ENCODE measurements at regions not wholly inside any gene's neighbourhood (a gene's known extent, or its start where the extent isn't known, plus 50 kb on each side); places are given as distances from the start of the nearest gene placed in this dataset.

DNA sequence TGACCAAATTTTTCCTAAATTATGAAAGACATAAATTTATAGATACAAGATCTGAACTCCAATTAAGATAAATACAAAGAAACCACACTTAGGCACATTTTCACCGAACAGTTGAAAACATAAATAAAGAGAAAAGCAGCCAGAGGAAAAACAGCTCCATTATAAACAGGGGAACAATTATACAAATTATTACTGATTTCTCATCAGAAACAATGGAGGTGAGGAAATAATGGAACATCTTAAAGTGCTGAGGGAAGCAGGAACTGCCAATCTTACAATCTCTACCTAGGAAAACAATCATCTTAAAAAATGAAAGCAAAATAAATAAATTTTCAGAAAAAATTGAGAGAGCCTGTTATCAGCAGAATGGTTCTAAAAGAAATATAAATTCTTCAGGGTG lies 234.4 kb upstream of the PMFBP1 start:
- no peak for DNase-seq (ENCODE audit: low read depth)

DNA sequence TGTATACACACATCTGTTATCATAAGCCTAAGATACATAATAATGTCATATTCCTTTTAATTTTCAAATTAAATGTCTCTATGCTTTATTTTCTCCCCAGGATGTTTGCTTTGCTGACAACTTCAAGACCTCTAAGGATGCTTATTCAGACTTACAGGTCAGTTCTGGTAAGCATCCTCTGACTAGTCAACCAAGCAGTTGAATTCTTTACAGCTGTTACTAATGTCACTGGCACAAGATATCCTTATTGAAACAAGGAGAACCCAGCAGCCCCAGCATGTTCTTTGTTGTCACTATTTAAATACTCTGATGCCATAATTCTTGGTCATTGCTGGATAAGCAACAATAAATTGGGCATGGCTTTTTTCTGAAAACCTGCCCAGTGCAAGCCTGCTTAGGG lies 232.3 kb upstream of the PMFBP1 start:
- peak; percentile 32 for DNase-seq (ENCODE audit: low read depth)

DNA sequence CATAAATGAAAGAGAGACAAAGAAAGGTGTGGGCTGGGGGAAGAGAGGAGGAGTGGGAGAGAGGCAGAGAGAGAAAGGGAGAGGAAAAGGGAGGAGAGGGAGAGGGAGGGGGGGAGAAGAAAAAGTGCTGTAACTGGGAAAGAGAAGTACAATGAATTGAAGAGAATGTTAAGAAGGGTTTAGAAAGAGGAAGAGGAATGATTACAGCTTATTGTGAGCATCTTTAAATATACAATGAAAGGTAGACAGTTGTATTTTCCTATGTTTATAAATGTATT lies 229.1 kb upstream of the PMFBP1 start:
- DNase-seq (ENCODE audit: low read depth) = no peak

DNA sequence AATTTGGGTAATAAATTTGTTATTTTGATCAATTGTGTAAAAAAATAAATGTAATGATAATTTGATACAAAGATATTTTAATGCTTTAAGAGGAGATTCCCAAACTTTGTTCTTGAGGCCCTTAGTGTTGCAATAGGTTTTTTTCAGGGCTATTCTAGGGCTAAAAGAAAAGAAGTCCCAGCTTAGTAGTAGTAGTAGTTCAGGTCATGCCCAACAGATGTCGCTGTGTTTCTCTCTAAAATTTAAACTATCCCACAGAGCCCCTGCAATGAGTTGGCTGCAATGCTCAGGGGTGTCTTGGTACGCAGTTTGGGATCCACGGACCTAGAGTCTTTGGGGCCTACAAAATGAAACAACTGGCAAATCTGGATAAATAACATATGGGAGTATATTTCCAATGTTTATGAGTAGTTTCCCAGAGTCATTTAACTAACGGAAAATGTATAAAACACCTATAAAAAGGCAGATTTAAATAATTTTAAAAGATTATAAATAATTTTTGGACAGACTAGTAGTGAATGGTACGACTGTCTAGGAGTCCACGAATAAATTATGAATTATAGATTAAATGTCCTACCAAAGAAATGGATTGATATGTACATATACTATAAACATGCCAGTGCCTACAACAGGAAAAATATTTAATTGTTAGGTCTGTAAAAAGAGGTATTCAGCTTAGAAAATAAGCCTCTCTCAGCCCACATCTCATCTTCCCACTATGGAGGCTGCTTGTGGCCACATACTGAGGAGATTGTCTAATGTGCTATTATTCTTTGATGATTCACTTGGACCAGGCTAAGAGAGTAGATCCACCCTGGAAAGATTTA lies 228.5 kb upstream of the PMFBP1 start:
- DNase-seq (ENCODE audit: low read depth) = peak; percentile 48

DNA sequence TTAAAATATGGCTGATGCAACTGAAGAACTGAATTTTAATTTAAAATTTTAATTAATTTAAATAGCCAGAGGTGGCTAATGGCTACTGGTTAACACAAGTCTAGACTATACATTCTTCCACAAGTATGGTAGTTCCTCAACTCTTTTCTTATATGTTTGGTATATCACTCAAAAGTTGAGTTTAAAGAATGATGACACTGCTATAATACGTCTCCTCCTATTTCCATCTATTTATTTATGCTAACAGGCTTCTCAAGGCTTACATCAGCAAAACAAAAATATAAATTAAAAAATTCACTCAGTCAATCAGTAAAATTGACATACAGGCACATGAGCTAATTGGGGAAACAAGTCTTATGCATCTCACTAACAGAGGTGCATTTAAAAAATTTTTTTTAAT lies 227.9 kb upstream of the PMFBP1 start:
- DNase-seq (ENCODE audit: low read depth) = no peak

DNA sequence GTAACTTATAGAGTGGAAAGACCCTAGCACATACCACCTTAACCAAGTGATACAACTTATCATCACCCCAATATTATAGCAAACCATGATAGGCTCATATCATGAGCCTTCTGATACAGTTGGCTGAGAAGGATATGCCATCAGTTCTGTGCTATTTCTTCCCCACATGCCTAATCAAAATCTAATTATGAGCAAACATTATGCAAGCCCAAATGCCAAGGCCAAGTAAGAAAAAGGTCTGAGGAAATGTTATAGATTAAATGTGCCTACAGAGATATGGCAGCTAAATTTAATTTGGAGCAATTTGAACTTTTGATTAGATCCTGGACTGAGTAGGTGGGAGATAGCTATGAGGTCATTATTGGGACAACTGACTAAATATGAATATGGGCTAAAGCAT lies 225.9 kb upstream of the PMFBP1 start:
- DNase-seq (ENCODE audit: low read depth) = no peak

DNA sequence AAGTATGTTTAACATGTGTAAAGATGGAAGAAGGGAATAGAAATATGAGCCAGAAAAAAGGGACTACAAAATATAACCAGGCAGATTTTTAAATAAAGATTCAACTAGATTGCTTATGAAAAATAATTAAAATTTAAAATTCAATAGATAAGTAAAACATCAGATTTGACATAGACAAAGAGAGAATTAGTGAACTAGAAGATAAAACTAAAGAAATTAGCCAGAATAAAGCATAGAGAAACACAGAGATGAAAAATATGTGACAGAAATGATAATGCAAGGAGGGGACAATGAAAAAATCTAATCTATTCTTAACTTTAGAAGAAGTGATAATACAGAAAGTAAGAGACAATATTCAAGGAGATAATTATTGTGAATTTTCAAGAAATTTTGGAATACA lies 222.6 kb upstream of the PMFBP1 start:
- no peak for DNase-seq (ENCODE audit: low read depth)

DNA sequence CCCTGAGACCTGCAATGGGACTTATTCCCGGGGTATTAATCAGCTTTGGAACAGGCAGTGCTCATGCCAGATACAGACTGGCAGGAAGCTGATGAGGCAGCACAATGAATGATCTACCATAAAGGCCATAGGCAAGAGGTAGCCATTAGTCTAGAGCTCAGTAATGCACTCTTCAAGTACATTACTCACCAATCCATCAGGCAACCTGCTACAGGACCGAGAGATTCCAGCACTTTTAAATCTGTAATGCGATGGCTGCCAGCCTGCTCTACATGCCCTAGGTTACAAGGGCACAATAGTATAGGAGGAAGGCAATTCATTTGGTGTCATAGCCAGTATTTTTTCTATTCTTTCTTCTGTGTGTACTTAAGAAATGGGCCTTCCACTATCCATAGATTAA lies 217.8 kb upstream of the PMFBP1 start:
- DNase-seq (ENCODE audit: low read depth) = no peak

DNA sequence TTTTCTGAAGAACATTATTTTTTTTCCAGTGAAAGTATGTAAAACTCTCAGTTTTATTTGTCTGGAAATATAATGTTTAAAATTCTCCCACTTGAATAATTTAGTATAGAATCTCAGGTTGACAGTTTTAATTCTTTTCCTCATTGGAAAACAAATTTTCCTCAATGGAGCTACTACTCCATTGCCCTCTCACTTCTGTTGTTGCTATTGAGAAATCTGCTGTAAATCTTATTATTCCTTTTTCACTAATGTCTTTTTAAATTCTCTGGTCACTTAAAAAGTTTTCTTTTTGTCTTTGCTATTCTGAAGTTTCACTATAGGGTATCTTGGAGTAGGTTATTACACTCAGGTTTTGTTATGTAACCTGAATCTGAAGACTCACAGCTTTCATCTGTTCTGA lies 216.1 kb upstream of the PMFBP1 start:
- DNase-seq (ENCODE audit: low read depth) = no peak

DNA sequence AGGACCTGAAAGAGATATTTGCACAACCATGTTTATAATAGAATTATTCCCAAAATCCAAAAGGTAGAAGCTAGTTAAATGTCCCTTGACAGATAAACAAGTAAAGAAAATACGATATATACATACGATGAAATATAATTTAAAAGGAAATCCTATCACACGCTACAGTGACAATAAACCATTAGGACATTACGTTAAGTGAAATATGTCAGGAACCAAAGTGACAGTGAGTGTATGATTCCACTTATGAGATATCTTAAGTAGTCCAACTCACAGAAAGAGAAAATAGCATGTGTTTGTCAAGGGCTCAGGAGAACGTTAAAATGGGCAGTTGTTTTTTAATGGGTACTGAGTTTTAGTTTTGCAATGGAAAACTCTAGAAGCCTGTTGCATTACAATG lies 212.7 kb upstream of the PMFBP1 start:
- DNase-seq (ENCODE audit: low read depth) = no peak

DNA sequence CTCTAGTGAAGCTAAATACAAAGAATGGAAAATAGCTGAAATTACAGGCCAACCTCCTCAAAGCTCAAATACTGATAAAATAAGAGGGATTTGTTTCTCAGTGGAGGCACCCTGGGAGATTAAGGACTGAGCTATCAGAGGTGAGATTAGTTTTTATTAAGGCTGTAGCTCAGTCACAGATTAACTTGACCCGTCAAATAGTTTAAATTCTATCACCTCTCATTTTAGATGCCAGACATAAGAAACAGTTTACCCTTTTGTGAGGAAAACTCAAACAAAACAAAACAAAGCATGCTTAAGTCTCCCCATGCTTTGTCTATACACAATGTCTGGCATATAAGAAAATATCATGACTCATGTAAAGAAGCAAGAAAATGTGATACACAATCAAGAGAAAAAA lies 208.3 kb upstream of the PMFBP1 start:
- peak; percentile 95 for DNase-seq (ENCODE audit: low read depth)

DNA sequence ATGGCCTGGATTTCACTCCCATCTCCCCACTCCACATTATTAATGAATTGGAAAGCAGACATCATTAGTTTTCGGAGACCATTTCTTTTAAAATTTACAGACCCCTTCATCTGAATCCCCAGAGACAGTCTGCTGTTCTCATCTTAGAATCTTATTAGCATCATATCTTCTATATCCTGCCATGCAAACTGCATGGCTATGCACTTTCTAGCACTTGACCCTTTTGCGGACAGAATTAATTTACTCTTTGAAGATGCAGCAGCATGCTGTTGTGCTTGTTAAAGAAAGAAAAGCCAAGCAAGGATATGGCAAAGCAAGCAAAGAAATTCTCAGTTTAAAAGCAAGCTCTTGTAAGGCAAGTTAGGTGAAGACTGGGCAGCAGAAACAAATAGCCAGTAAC lies 201.2 kb upstream of the PMFBP1 start:
- no peak for DNase-seq (ENCODE audit: low read depth)

DNA sequence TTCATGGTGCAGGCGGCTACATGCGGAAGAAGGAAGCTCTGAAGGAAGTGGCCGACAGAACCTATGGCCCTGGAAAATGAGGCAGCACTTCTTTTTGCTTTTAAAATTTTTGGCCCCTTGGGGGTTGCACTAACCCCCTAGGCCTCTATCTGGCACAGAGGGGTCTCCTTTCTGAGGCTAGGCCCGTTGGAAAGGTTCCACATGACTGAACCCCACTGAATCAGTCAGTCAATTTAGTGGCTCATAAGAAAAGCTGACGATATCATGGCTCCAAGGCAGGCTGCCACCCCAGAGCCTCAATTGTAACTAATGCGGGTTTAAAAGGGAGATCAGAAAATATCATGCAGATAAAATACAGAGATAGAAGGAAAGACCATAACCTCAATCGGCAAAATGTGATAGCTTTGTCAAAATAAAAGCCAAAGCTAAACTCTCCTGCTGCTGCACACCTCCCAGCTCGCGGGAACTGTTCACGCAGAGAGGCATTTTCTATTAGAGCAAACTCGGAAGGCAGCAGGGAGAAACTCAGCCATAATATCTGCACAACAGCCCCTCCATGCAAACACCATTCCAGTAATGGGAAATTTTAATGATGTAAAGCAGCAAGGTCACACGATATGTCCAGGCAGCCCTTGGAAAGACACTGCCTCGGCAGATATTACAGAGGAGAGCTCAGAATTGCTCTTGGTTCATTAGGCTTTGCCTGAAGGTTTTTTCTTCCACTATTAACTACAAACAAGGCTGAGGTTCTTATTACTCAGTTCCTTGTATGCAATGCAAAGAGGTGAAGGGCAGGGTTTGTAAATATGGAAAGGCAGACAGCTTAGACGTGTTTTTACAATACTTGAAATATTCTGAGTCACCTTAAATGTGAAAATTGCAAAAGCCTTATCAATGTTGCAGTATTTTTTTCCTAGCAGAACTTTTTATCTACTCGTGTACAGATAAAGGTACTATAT lies 200.4 kb upstream of the PMFBP1 start:
- DNase-seq (ENCODE audit: low read depth) = peak; percentile 72

DNA sequence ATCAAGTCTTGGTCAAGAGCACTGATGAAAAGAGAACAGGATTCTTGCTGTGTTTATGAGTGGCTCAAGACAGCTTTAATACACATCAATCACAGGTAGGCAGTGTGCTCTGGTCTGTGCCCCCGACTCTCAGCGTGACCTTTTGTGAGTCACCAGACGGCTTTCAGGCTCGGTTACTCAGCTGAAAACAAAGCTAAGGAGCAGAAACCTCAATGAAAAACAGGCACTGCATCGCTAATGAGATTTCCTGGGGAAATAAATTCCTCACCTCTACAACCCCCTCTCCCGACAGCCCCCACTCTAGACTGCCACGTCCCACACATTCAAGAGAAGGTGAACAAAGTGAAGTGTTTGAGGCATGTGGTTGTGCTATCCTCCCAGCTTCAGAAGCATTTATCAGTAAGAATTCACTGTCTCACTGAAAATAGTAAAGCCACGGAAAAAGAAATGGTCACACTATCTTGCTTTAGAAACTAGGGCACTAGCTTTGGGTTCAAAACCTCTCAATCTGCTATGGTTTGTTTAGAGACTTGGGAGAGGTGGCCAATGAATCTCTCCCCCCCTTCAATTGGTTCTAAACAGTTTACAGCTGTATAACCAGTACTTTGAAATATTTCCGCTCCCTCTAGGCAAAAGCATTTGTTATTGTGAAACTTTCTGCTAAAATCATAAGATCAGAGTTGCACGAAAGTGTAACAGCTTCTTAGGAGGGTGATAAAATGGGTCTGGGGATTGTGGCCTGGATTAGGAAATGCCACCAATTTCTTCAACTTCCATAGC lies 199.5 kb upstream of the PMFBP1 start:
- peak; percentile 99 for DNase-seq (ENCODE audit: low read depth)

DNA sequence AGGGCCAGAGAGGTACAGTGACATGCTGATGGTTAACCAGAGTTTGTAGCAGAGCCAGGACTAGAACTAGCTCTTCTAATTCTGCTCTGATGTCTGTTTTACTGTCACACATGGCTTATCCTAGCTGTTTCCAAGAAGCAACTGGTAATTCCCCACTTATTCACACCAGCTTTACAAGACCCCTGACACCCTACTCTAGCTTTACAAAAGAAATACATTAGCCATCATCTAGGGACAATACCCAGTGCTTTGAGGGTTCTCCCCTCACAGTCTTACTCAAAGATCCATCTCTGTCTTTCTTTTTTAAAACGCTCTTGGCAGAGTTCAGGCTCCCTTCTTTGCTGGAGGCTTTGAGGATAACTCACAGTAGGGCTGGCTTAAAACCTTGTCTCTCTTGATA lies 197.3 kb upstream of the PMFBP1 start:
- no peak for DNase-seq (ENCODE audit: low read depth)

DNA sequence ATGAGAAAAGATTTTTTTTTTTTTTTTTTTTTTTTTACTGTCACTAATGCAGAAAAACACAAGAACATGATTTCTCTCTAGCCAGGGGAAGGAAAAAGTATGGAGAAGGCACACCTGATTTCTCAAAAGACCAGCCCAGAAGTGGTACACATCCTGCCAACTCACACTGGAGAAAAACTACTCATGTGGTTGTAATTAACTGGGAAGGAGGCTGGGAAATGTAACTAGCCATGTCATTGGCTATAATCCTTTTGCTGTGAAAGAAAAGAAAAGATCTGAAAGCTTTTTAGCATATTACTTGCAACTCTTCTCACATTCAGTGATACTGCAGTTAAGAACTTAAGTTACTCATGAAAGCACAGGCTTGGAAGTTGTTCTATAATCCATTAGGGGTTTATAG lies 195.9 kb upstream of the PMFBP1 start:
- peak; percentile 42 for DNase-seq (ENCODE audit: low read depth)

DNA sequence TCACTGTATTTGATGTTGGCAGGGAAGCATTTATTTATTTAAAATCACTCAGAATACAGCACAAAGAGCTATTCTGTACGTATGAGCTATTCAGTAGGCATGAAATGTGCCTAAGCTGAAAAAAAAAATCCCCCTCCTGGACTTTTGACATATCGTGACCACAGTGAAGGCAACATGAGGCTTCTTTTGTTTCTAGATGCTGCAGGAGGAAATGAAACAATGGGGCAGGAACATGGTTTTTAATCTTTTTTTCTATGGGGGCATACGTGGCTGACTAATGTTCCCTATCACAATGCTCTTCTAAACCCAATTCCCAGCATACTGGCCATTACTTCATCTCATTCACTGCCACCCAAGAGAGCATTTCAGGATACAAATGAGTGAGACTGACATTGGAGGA lies 191.0 kb upstream of the PMFBP1 start:
- peak; percentile 87 for DNase-seq (ENCODE audit: low read depth)

DNA sequence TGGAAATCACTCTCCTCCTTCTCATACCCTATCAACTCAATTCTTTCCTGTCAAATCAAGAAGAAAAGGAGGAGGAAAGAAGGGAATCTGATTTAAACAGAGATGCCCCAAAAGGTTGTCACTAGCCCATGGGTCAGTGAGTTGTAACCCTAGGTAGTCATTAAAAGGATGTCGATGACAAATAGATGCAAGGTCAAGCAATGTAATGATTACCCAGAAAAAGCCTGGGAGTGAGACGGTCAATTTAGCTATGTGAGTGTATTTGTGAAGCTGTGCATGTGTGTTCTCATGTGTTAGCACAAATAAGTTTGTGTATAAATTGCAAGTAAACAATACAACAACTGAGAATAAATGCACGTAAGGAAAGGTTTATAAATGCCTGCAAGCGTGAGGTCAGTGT lies 190.5 kb upstream of the PMFBP1 start:
- peak; percentile 64 for DNase-seq (ENCODE audit: low read depth)

DNA sequence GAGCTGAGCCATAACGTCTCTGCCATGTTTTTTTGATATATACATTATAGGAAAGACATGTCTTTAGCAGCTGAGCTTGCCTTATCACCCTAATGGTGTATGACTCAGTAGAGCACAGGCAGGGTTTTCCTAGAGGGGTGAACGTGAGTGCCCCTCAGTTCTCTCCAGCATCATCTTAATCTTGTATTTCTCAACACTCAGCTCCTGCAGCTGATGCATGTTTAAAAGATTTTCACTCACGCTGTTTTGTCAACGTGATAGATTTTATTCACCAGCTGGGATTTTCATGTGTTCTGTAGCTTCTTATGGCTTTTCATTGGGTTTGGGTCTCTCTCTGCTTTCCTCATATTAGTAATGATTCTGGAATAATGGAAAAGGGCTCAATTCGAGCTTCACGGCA lies 186.0 kb upstream of the PMFBP1 start:
- no peak for DNase-seq (ENCODE audit: low read depth)

DNA sequence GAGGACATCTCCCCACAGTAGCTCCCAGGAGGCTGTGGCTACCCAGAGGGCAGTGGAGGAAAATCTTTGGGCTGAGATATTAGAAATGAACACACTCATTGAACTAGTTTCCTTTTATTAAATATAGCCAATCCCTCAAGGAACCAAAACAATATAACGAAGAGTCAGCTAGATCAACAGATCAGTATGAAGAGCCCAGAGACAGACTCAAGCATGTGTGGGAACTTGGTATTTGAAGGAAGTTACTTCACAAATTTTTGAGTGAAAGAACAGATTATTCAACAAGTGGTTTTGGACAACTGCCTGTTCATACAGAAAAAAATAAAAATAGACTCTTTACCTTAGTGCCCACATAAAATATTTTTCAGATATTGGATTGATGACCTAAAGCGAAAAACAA lies 183.6 kb upstream of the PMFBP1 start:
- no peak for DNase-seq (ENCODE audit: low read depth)

DNA sequence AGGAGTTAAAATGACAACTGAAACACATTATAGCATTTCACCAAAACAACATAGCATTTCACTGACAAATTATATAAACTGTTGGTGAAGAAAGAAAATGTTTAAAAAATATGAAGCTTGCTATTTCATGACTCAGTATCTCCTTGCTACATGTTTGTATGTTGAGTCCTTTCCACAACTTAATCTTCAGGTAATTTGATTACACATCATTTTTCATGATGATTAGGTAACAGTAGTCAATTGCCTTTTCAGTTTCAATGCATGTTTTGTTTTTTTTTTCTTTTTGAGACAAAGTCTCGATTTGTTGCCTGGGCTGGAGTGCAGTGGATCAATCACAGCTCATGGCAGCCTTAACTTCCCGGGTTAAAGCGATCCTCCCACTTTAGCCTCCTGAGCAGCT lies 177.8 kb upstream of the PMFBP1 start:
- no peak for DNase-seq (ENCODE audit: low read depth)

DNA sequence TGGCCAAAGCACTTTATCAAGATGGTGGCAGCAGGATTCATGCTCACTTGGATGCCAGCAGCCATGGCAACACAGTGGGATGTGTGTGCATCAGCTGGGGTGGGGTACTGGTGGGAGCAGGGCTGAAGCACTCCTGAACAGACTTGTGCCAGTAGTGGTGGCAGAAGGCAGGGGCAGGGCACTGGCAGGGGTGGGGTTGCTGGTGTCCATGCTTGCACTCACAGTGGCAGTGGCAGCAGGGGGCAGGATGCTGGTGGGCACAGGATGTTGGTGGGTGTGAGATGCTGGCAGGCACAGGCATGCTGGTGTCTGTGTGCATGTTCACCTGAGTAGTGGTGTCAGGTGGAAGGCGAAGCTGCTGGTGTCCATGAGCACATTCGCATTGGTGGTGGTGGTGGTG lies 161.0 kb upstream of the PMFBP1 start:
- DNase-seq (ENCODE audit: low read depth) = no peak

DNA sequence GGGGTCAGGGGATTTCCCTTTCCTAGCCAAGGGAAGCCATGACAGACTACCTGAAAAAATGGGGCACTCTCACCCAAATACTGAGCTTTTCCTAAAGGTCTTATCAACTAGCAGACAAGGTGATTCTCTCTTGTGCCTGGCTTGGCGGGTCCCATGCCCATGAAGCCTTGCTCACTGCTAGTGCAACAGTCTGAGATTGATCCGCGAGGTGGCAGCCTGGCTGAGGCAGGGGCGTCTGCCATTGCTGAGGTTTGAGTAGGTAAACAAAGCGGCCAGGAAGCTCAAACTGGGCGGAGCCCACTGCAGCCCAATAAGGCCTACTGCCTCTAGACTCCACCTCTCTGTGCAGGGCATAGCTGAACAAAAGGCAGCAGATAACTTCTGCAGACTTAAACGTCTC lies 152.6 kb upstream of the PMFBP1 start:
- no peak for DNase-seq (ENCODE audit: low read depth)

All from renal cortical epithelial cell (primary cell).